ENCODE measurements at regions not wholly inside any gene's neighbourhood (a gene's known extent, or its start where the extent isn't known, plus 50 kb on each side); places are given as distances from the start of the nearest gene placed in this dataset.

DNA sequence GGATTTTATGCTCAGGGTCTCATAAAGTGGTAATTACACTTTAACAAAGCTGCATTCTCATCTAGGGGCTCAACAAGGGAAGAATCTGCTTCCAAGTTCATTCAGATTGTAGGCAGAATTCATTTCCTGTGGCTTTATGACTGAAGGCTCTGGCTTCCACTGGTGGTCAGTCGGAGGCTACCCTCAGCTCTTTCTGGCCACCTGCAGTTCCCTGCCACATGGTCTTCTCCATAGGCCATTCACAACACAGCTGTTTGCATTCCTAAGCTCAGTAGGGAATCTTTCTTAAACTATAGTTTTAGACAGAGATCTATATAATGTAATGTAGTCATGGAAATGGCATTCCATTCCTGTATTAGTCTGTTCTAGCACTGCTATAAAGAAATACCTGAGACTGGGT lies 973.0 kb upstream of the SLIT2 start:
- H3K27me3 ChIP-seq (ENCODE audit: control insufficient read depth, insufficient read depth, low read length): no peaks in the 10 kb centered on the region
- no peak for DNase-seq (ENCODE audit: low read depth, low spot score)
- H3K9me3 ChIP-seq (ENCODE audit: control insufficient read depth, insufficient read depth, low read length): no peaks in the 10 kb centered on the region; the same call in 1 of the 2 replicates
- TF ChIP-seq, protein P1, sequence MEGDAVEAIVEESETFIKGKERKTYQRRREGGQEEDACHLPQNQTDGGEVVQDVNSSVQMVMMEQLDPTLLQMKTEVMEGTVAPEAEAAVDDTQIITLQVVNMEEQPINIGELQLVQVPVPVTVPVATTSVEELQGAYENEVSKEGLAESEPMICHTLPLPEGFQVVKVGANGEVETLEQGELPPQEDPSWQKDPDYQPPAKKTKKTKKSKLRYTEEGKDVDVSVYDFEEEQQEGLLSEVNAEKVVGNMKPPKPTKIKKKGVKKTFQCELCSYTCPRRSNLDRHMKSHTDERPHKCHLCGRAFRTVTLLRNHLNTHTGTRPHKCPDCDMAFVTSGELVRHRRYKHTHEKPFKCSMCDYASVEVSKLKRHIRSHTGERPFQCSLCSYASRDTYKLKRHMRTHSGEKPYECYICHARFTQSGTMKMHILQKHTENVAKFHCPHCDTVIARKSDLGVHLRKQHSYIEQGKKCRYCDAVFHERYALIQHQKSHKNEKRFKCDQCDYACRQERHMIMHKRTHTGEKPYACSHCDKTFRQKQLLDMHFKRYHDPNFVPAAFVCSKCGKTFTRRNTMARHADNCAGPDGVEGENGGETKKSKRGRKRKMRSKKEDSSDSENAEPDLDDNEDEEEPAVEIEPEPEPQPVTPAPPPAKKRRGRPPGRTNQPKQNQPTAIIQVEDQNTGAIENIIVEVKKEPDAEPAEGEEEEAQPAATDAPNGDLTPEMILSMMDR (IDR thresholded peaks at IDR 0.05; ENCODE audit: low read depth, low read length): no peak
- H3K27ac ChIP-seq (ENCODE audit: low read depth, low read length): no peak overlapping the region
- H3K4me3 ChIP-seq (ENCODE audit: low read depth, low read length): no peak overlapping the region
- POLR2A ChIA-PET: no interaction called here
- CTCF ChIA-PET: no interaction called here

DNA sequence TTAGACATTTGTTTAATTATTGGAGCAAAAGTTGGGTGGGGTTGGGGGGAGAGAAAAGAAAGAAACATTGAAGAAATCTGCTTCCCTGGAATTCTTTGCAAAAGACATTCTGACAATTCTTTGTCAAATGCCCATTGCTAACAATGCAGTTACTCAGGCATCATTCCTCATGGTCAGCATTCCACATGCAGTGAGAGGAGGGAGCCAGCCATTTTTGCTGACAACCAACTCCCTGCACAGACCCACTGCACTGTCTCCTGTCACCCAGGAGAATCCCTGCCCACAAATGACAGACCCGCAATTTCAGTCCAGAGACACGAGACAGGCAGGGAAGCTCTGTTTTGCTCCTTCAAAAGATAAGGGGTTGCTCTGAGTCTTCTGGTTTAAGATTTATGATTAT lies 985.1 kb upstream of the SLIT2 start:
- no peaks in the 10 kb centered on the region for H3K9me3 ChIP-seq (ENCODE audit: control insufficient read depth, insufficient read depth, low read length)
- POLR2A ChIA-PET: no interaction called here
- H3K4me3 ChIP-seq (ENCODE audit: low read depth, low read length): no peak overlapping the region
- TF ChIP-seq, protein P1 (IDR thresholded peaks at IDR 0.05; ENCODE audit: low read depth, low read length): no peak
- no peak overlapping the region for H3K27ac ChIP-seq (ENCODE audit: low read depth, low read length)
- no peak for DNase-seq (ENCODE audit: low read depth, low spot score)
- no peaks in the 10 kb centered on the region for H3K27me3 ChIP-seq (ENCODE audit: control insufficient read depth, insufficient read depth, low read length)
- CTCF ChIA-PET: interaction anchor here (0.6 kb wide), 2 partner anchors 11 to 213 kb away, joined by 3 read pairs; no protein-coding TSS in a partner anchor

DNA sequence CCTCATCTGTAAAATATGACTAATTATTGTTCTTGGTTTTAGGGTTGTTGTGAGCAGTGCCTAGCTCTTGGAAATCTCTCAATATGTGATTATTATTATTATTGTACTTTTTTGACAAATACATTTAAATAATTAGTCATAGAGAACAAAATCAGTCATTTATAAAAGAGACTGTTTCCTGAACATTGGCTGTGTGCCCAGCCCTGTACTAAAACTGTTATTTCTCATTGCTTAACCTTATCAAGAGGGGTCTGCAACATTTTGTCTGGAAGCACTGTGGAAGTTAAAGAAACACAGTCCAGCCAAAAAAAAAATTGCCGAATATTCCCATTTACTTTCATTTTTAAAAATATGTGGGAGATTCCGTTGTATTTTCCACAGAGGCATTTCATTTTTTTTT lies 989.2 kb upstream of the SLIT2 start:
- ChIA-PET CTCF (no interaction called here), POLR2A (no interaction called here)
- no peak overlapping the region for H3K27ac ChIP-seq (ENCODE audit: low read depth, low read length)
- no peak for DNase-seq (ENCODE audit: low read depth, low spot score)
- no peaks in the 10 kb centered on the region for H3K9me3 ChIP-seq (ENCODE audit: control insufficient read depth, insufficient read depth, low read length)
- TF ChIP-seq, protein P1 (IDR thresholded peaks at IDR 0.05; ENCODE audit: low read depth, low read length): no peak
- no peak overlapping the region for H3K4me3 ChIP-seq (ENCODE audit: low read depth, low read length)
- H3K27me3 ChIP-seq (ENCODE audit: control insufficient read depth, insufficient read depth, low read length): no peaks in the 10 kb centered on the region

DNA sequence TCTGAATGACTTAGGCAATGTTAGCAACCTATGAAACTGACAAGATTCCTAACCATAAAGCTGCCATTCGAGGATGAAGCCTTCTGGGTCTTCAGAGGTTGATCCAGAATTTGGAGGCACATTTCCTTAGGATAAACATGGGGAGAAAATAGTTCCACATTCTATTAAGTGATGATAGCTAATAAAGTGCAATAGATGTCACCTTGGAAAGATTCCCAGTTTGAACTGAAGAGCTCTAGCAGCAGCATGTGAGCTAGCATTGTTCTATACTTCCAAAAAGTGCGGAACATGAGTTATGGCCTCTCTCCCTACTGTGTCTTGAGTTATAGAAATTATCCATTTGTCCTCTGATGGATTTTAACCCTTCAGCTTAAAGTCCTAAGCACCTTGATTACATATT lies 991.4 kb upstream of the SLIT2 start:
- CTCF ChIA-PET: no interaction called here
- H3K27me3 ChIP-seq (ENCODE audit: control insufficient read depth, insufficient read depth, low read length): no peaks in the 10 kb centered on the region
- DNase-seq (ENCODE audit: low read depth, low spot score): no peak
- no peak overlapping the region for H3K4me3 ChIP-seq (ENCODE audit: low read depth, low read length)
- no peak overlapping the region for H3K27ac ChIP-seq (ENCODE audit: low read depth, low read length)
- TF ChIP-seq, protein P1 (IDR thresholded peaks at IDR 0.05; ENCODE audit: low read depth, low read length): no peak
- no peaks in the 10 kb centered on the region for H3K9me3 ChIP-seq (ENCODE audit: control insufficient read depth, insufficient read depth, low read length)
- POLR2A ChIA-PET: no interaction called here

DNA sequence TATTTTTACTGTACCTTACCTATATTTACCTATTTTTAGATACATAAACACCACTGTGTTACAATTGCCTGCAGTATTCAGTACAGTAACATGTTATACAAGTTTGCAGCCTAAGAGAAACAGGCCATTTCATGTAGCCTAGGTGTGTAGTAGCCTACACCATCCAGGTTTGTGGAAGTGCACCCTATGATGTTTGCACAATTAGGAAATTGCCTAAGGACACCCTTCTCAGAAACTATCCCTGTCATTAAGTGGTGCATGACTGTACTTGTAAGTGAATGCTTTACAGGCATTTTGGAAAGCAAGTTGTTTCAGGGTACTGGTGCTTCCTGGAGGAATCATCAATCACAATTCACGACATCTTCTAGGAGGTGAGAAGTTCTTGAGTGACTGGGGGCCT lies 991.8 kb upstream of the SLIT2 start:
- CTCF ChIA-PET: no interaction called here
- TF ChIP-seq, protein P1 (IDR thresholded peaks at IDR 0.05; ENCODE audit: low read depth, low read length): no peak

More for the DNA sequence above, 991.8 kb upstream of the SLIT2 start:
- POLR2A ChIA-PET: no interaction called here
- Histone ChIP-seq H3K27me3 (ENCODE audit: control insufficient read depth, insufficient read depth, low read length) (no peaks in the 10 kb centered on the region), H3K4me3 (ENCODE audit: low read depth, low read length) (no peak overlapping the region), H3K9me3 (ENCODE audit: control insufficient read depth, insufficient read depth, low read length) (no peaks in the 10 kb centered on the region), H3K27ac (ENCODE audit: low read depth, low read length) (no peak overlapping the region)
- no peak for DNase-seq (ENCODE audit: low read depth, low spot score)
